T47D (cell line): ENCODE measurements at regions not wholly inside any gene's neighbourhood (a gene's known extent, or its start where the extent isn't known, plus 50 kb on each side); places are given as distances from the start of the nearest gene placed in this dataset.
"Not testable (repeated sequence)": the region's sequence is repeated elsewhere in the genome, so short reads cannot be mapped to it uniquely, and the experiment has no call there.

Experiments used
- DNase-seq, 2 experiments: peaks; one replicate each; pipeline versions ENCODE4 v3.0.0 to v3.0.0-alpha.2; 2011 to 2012; ENCODE audit warnings: low read depth in 1 of 2, low spot score in 1 of 2
- JUND ChIP-seq: IDR thresholded peaks from 2 replicates; pipeline ENCODE4 v1.6.1; 2012; ENCODE audit warnings: low read depth
- in situ Hi-C: cut with HindIII; loops from 2 replicates; pipeline ENCODE4 v1.10.0; 2016; ENCODE audit warnings: low sequenced_read_pairs, low pct_unique_long_range_greater_than_20kb

GRCh38 chr3:115204475-115204874 is 57.4 kb upstream of the ZBTB20 start:
- in situ Hi-C loops, result no loop called here
- no peak for DNase-seq
- TF ChIP-seq JUND, result no peak

- TF ChIP-seq JUND, result no peak
- DNase-seq, result no peak
- in situ Hi-C loops, result no loop called here
These were observed 61.1 kb upstream of the ZBTB20 start for GRCh38 chr3:115208066-115208750.

GRCh38 chr3:115211810-115212492 is 64.9 kb upstream of the ZBTB20 start:
- DNase-seq, result no peak
- in situ Hi-C loops, result no loop called here
- no peak for TF ChIP-seq JUND

- in situ Hi-C loops, result no loop called here
- no peak for DNase-seq
- TF ChIP-seq JUND, result no peak
These were observed 65.5 kb upstream of the ZBTB20 start for GRCh38 chr3:115212615-115213014.

- in situ Hi-C loops, DNase-seq: not testable (repeated sequence)
These were observed 66.0 kb upstream of the ZBTB20 start for GRCh38 chr3:115213052-115213451.

- TF ChIP-seq JUND, result no peak
- in situ Hi-C loops, result no loop called here
- no peak for DNase-seq
These were observed 70.2 kb upstream of the ZBTB20 start for GRCh38 chr3:115217292-115217677.

GRCh38 chr3:115217678-115218451 is 70.8 kb upstream of the ZBTB20 start:
- no peak for TF ChIP-seq JUND
- in situ Hi-C loops, result no loop called here
- DNase-seq, result peak in 1 of 2 experiments; percentile 28

- in situ Hi-C loops, result no loop called here
- no peak for DNase-seq
- no peak for TF ChIP-seq JUND
These were observed 71.8 kb upstream of the ZBTB20 start for GRCh38 chr3:115218859-115219258.

GRCh38 chr3:115224687-115225086 is 77.6 kb upstream of the ZBTB20 start:
- no peak for DNase-seq
- TF ChIP-seq JUND, result no peak
- in situ Hi-C loops, result no loop called here

GRCh38 chr3:115226844-115227445 is 79.9 kb upstream of the ZBTB20 start:
- no peak for TF ChIP-seq JUND
- no peak for DNase-seq
- in situ Hi-C loops, result no loop called here

GRCh38 chr3:115227461-115227860 is 80.4 kb upstream of the ZBTB20 start:
- no peak for TF ChIP-seq JUND
- no peak for DNase-seq
- in situ Hi-C loops, result no loop called here

- no peak for DNase-seq
- in situ Hi-C loops, result no loop called here
- TF ChIP-seq JUND, result no peak
These were observed 81.2 kb upstream of the ZBTB20 start for GRCh38 chr3:115228266-115228665.

- no peak for DNase-seq
- TF ChIP-seq JUND, result no peak
- in situ Hi-C loops, result no loop called here
These were observed 85.1 kb upstream of the ZBTB20 start for GRCh38 chr3:115232167-115232566.
